ENCODE measurements at regions not wholly inside any gene's neighbourhood (a gene's known extent, or its start where the extent isn't known, plus 50 kb on each side); places are given as distances from the start of the nearest gene placed in this dataset.

DNA sequence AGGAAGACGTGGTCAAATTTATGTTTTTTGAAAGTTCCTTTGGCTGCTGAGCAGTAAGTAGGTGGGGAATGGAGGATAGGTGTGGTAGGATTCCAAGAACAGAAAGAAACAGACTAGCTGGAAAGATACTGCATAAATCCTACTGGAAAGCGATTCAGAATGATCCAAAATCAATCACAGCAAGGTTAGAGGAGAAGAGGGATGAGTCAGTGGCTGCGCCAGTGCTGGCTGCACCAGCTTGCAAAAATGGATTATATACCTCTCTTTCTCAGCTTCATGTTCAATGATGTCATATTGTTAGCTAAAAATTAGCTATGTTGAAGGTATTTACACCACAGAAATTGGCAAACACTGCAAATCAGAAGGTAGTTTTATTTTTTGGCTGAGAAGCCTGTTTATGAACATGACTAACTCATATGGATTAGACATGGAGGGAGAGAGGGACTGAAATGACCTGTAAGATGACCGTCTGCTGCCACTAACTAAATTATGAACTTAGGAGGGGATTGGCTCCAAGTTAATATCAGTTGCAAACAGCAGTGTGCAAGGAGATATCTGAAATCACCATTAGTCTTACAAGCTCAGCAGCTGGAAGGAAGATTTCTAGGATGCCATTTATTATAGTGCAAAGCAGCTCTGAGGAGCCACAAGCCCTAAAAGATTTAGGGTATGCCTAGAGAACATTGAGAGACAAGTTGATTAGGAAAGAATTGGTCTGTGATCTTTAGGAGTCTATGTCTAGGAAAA, 405.3 kb downstream of the MID1IP1 start:
- no peak for DNase-seq (ENCODE audit: low read depth)
- Histone ChIP-seq H3K27me3 (ENCODE audit: control insufficient read depth, insufficient read depth, low read length) (no peaks in the 10 kb centered on the region), H3K36me3 (ENCODE audit: control insufficient read depth, insufficient read depth, low read length) (no peaks in the 10 kb centered on the region), H3K4me3 (ENCODE audit: low read depth, low read length) (no peak overlapping the region)
- TF ChIP-seq CTCF (IDR thresholded peaks at IDR 0.05; ENCODE audit: insufficient read depth, low read length, poor library complexity, severe bottlenecking): no peak

DNA sequence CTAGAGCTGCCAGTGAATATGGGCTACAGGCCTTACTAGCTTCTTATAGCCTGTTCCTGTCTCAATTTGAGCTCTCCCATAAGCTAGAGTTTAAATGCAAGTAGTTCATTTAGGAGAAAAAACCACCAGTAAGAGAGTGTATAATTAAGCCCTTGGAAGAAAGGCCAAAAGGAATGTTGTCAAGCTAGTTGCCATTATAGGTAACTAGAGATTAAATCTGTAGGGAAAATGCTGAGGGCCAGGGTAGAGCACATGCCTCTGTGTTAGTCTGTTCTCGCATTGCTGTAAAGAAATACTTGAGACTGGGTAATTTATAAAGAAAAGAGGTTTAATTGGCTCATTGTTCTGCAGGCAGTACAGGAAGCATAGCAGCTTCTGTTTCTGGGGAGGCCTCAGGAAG, 410.2 kb downstream of the MID1IP1 start:
- no peak for DNase-seq (ENCODE audit: low read depth)
- no peak overlapping the region for H3K4me3 ChIP-seq (ENCODE audit: low read depth, low read length)
- H3K36me3 ChIP-seq (ENCODE audit: control insufficient read depth, insufficient read depth, low read length): no peaks in the 10 kb centered on the region
- no peak for TF ChIP-seq CTCF (IDR thresholded peaks at IDR 0.05; ENCODE audit: insufficient read depth, low read length, poor library complexity, severe bottlenecking)
- no peaks in the 10 kb centered on the region for H3K27me3 ChIP-seq (ENCODE audit: control insufficient read depth, insufficient read depth, low read length)

DNA sequence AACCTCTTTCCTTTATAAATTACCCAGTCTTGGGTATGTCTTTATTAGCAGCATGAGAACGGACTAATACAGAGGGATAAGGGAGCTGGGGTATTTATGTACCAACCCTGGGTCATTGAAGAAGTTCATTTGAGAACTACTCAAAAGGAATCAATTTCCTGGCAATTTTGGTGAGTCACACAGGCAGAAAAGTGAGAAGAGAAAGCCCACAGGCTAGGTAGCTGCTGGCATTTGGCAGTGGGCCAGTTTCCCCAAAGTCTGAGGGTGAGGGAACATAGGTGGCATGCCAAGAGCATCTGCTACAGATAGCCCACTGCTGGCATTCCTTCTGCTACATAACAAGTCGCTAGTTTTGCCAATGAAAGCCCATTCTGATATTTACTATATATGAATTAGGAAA, 411.2 kb downstream of the MID1IP1 start:
- DNase-seq (ENCODE audit: low read depth): no peak
- Histone ChIP-seq H3K4me3 (ENCODE audit: low read depth, low read length) (no peak overlapping the region), H3K27me3 (ENCODE audit: control insufficient read depth, insufficient read depth, low read length) (peaks cover under 1% of the 10 kb centered on the region), H3K36me3 (ENCODE audit: control insufficient read depth, insufficient read depth, low read length) (no peaks in the 10 kb centered on the region)
- TF ChIP-seq CTCF (IDR thresholded peaks at IDR 0.05; ENCODE audit: insufficient read depth, low read length, poor library complexity, severe bottlenecking): no peak

DNA sequence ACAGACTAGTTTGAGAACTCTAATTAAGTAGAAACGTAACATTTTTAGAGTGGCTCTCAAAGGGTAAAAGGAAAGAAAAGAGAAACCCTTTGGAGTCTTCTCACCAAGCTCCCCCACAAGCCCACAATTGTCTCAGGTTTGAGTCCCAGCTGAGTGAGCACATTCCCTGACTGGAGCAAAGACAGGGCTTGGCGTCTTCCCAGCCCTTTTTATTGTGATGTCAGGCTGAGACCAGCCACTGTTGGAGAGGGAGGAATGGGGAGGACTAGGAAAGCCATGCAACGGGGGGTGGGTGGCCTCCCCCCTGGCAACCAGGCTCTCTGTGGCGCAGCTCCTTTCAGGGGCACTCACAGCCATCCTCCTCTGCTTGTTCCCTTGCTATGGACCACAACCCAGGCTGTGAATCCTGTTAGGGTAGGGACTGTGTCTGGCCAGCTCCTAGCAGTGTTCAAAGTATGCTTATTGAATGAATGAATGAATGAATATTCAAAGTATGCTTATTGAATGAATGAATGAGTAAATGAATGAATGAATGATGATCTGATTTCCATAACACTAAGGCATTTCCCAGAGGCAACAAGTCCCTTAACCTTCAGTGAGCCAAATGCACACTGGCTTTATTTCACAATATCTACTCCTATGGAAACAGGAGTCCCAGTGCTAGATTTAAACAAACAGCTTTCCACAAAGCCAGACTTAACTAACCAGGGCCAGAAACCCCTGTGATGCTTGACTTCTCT, 413.3 kb downstream of the MID1IP1 start:
- no peaks in the 10 kb centered on the region for H3K36me3 ChIP-seq (ENCODE audit: control insufficient read depth, insufficient read depth, low read length)
- TF ChIP-seq CTCF (IDR thresholded peaks at IDR 0.05; ENCODE audit: insufficient read depth, low read length, poor library complexity, severe bottlenecking): no peak
- peaks cover 4% of the 10 kb centered on the region for H3K27me3 ChIP-seq (ENCODE audit: control insufficient read depth, insufficient read depth, low read length)
- no peak for DNase-seq (ENCODE audit: low read depth)
- H3K4me3 ChIP-seq (ENCODE audit: low read depth, low read length): no peak overlapping the region

DNA sequence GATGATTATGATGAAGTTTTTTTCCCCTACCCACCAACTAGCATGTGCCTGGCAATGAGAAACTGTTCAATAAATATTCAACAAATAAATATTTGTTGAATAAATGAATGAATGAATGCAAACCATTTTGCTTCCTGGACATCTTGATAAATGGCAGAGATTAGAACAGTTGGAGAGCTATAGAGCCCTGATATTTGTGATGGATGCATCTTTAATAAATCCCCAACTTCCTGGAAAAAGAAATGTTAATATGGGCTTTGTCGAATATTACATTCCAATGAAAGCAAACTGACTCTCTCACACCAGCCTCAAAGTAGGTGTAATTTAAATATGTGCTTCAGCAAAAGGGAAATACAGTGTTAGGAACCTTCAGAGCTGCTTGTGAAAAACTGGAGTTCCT, 419.7 kb downstream of the MID1IP1 start:
- Histone ChIP-seq H3K4me3 (ENCODE audit: low read depth, low read length) (no peak overlapping the region), H3K36me3 (ENCODE audit: control insufficient read depth, insufficient read depth, low read length) (no peaks in the 10 kb centered on the region), H3K27me3 (ENCODE audit: control insufficient read depth, insufficient read depth, low read length) (peaks cover 6% of the 10 kb centered on the region)
- no peak for TF ChIP-seq CTCF (IDR thresholded peaks at IDR 0.05; ENCODE audit: insufficient read depth, low read length, poor library complexity, severe bottlenecking)
- no peak for DNase-seq (ENCODE audit: low read depth)
